ENCODE measurements at regions not wholly inside any gene's neighbourhood (a gene's known extent, or its start where the extent isn't known, plus 50 kb on each side); places are given as distances from the start of the nearest gene placed in this dataset.
"Not testable (repeated sequence)": the region's sequence is repeated elsewhere in the genome, so short reads cannot be mapped to it uniquely, and the experiment has no call there.

DNA sequence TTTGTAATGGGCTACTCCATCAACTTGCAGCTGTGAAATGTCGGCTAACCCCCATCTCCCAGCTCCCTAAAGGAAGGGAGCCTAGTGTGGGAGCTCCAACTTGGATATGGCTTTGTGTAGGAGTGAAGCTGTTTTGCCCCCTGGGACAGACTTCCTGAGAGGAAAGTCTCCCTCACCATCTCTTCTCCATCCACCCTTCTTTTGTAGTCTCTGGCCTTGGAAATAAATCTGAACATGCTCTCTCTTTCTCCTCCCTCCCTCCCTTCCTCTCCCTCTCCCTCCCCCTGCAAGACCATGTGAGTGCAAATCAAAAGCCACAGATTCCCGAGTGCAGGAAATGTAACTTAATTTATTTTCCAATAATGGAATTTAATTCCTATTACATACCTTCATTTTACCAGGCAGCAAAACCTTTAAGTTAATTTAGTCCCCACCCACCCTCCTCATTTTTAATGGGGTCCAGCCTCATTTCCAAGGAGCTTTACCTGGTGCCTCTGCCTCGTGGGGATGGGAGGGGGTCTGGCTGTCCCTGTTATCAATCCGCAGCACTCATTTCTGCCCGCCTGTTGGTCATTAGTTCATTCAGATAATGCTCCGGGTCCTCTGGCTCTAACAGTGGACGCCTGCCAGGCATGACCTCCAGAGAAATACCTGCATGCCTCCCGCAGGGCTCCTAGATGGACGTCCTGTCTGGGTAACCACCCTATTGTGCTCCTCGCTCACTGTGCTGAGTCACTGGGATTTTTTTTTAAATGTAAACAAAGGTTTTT is 122.9 kb upstream of the TAF11L2 start:
- DNase-seq (ENCODE audit: low read depth) = peak; percentile 48
- TF ChIP-seq, protein P1, sequence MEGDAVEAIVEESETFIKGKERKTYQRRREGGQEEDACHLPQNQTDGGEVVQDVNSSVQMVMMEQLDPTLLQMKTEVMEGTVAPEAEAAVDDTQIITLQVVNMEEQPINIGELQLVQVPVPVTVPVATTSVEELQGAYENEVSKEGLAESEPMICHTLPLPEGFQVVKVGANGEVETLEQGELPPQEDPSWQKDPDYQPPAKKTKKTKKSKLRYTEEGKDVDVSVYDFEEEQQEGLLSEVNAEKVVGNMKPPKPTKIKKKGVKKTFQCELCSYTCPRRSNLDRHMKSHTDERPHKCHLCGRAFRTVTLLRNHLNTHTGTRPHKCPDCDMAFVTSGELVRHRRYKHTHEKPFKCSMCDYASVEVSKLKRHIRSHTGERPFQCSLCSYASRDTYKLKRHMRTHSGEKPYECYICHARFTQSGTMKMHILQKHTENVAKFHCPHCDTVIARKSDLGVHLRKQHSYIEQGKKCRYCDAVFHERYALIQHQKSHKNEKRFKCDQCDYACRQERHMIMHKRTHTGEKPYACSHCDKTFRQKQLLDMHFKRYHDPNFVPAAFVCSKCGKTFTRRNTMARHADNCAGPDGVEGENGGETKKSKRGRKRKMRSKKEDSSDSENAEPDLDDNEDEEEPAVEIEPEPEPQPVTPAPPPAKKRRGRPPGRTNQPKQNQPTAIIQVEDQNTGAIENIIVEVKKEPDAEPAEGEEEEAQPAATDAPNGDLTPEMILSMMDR (IDR thresholded peaks at IDR 0.05; ENCODE audit: low read length, missing control alignments) = no peak
- no peak overlapping the region for H3K4me3 ChIP-seq (replicated peaks; ENCODE audit: low read depth, low read length)

DNA sequence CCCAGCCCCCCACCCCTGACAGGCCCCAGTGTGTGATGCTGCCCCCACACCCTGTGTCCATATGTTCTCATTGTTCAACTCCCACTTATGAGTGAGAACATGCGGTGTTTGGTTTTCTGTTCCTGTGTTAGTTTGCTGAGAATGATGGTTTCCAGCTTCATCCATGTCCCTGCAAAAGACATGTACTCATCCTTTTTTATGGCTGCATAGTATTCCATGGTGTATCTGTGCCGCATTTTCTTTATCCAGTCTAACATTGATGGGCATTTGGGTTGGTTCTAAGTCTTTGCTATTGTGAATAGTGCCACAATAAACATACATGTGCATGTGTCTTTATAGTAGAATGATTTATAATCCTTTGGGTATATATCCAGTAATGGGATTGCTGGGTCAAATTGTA is 122.1 kb upstream of the TAF11L2 start:
- H3K4me3 ChIP-seq (replicated peaks; ENCODE audit: low read depth, low read length); DNase-seq (ENCODE audit: low read depth): not testable (repeated sequence)

GRCh38 chr5:17378346-17378997 is 119.6 kb upstream of the TAF11L2 start:
- peak; percentile 64 for DNase-seq (ENCODE audit: low read depth)
- H3K4me3 ChIP-seq (replicated peaks; ENCODE audit: low read depth, low read length) = no peak overlapping the region
- TF ChIP-seq, protein P1 (IDR thresholded peaks at IDR 0.05; ENCODE audit: low read length, missing control alignments) = no peak

GRCh38 chr5:17379100-17379951 is 118.7 kb upstream of the TAF11L2 start:
- no peak overlapping the region for H3K4me3 ChIP-seq (replicated peaks; ENCODE audit: low read depth, low read length)
- TF ChIP-seq, protein P1 (IDR thresholded peaks at IDR 0.05; ENCODE audit: low read length, missing control alignments) = no peak
- peak; percentile 11 for DNase-seq (ENCODE audit: low read depth)

GRCh38 chr5:17381932-17382331 is 116.1 kb upstream of the TAF11L2 start:
- H3K4me3 ChIP-seq (replicated peaks; ENCODE audit: low read depth, low read length) = no peak overlapping the region
- DNase-seq (ENCODE audit: low read depth) = no peak
- TF ChIP-seq, protein P1 (IDR thresholded peaks at IDR 0.05; ENCODE audit: low read length, missing control alignments) = no peak

DNA sequence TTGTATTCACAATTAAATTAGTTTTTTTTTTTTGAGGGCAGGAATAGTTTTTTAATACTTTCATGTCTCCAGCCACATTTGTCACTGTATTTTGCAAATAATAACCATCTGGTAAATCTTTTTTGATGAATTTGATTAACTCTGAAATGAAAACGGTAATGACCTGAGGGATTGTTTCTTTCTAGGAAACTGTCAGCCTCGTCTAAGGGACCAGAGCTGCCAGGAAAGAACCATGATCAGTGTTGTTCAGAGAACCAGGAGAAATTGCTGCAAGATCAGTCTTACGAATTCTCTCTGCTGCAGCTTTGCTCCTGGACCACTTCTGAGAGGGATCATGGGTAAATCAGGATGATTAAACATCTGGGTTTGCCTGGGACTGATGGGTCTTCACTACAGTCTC is 114.5 kb upstream of the TAF11L2 start:
- TF ChIP-seq, protein P1 (IDR thresholded peaks at IDR 0.05; ENCODE audit: low read length, missing control alignments) = no peak
- no peak for DNase-seq (ENCODE audit: low read depth)
- no peak overlapping the region for H3K4me3 ChIP-seq (replicated peaks; ENCODE audit: low read depth, low read length)

DNA sequence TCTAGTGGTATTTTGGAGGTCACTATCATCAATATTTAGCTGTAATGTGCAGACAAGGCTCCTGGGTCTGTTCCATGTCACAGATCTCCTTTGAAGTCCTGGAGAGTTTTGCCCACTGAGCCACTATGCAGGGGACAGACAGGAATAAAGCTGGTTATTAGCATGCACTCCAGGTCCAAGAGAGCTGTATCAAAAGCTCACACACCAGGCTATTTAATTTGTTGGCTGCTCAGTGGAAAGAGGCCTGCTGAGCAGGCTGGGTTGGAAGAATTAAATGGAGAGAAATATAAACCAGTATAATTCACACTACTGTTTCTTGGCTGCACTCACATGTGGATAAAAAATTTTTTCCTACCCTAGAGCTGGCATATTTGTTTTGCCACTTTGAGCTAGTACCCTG is 113.8 kb upstream of the TAF11L2 start:
- TF ChIP-seq, protein P1 (IDR thresholded peaks at IDR 0.05; ENCODE audit: low read length, missing control alignments) = no peak
- DNase-seq (ENCODE audit: low read depth) = no peak
- no peak overlapping the region for H3K4me3 ChIP-seq (replicated peaks; ENCODE audit: low read depth, low read length)

All from fibroblast of pulmonary artery (primary cell).